Neuronal stem cell (in vitro differentiated cells): ENCODE measurements at regions not wholly inside any gene's neighbourhood (a gene's known extent, or its start where the extent isn't known, plus 50 kb on each side); places are given as distances from the start of the nearest gene placed in this dataset.

ENCODE experiments used
- DNase-seq: peaks from one replicate; pipeline ENCODE4 v3.0.0-alpha.2; 2013; ENCODE audit warnings: low spot score
- H2AFZ ChIP-seq: one replicate; pipeline ENCODE4 v1.6.1; 2013; ENCODE audit warnings: mild to moderate bottlenecking, low read length, inconsistent platforms
- H2AK5ac ChIP-seq: 2 replicates; pipeline ENCODE4 v1.6.1; 2013; ENCODE audit warnings: low read depth, mild to moderate bottlenecking, inconsistent platforms, low read length, moderate library complexity, mixed read lengths
- H2BK120ac ChIP-seq: 2 replicates; pipeline ENCODE4 v1.6.1; 2013; ENCODE audit warnings: low read depth, mild to moderate bottlenecking, inconsistent platforms, low read length, moderate library complexity, mixed read lengths
- H2BK12ac ChIP-seq: one replicate; pipeline ENCODE4 v1.6.1; 2013; ENCODE audit warnings: low read length, inconsistent platforms
- H2BK15ac ChIP-seq: 2 replicates; pipeline ENCODE4 v1.6.1; 2013; ENCODE audit warnings: mild to moderate bottlenecking, low read length, inconsistent platforms, mixed read lengths
- H2BK5ac ChIP-seq: one replicate; pipeline ENCODE4 v1.6.1; 2013; ENCODE audit warnings: inconsistent platforms, mild to moderate bottlenecking, low read length, moderate library complexity
- H3K14ac ChIP-seq: one replicate; pipeline ENCODE4 v1.6.1; 2013; ENCODE audit warnings: low read length, inconsistent platforms
- H3K18ac ChIP-seq: 2 replicates; pipeline ENCODE4 v1.6.1; 2013; ENCODE audit warnings: low read length, inconsistent platforms
- H3K23ac ChIP-seq: 2 replicates; pipeline ENCODE4 v1.6.1; 2013; ENCODE audit warnings: low read depth, mild to moderate bottlenecking, mixed read lengths, low read length, inconsistent platforms; ENCODE audit not compliant: poor library complexity
- H3K27ac ChIP-seq: replicated peaks from 3 replicates; pipeline ENCODE4 v1.5.1; 2013; ENCODE audit warnings: low read length, inconsistent platforms
- H3K27me3 ChIP-seq, 3 experiments: 2 replicates each; pipeline ENCODE4 v1.6.1; 2013; ENCODE audit warnings: low read length in 3 of 3, mild to moderate bottlenecking in 2 of 3, inconsistent platforms in 1 of 3, low read depth in 1 of 3, mixed read lengths in 1 of 3, moderate library complexity in 1 of 3; ENCODE audit not compliant: control insufficient read depth in 3 of 3, insufficient read depth in 3 of 3
- H3K36me3 ChIP-seq, 2 donors: replicated peaks in 1 of 2; 2 replicates each; pipeline ENCODE4 v1.6.1; 2013; ENCODE audit warnings: low read length in 2 of 2; ENCODE audit not compliant: control insufficient read depth in 2 of 2, insufficient read depth in 2 of 2
- H3K4ac ChIP-seq: 2 replicates; pipeline ENCODE4 v1.6.1; 2013; ENCODE audit warnings: inconsistent platforms, mild to moderate bottlenecking, low read length, moderate library complexity
- H3K4me1 ChIP-seq, 2 donors: 1 replicate in 1 of 2; 2 replicates in 1 of 2; pipeline ENCODE4 v1.6.1; 2013; ENCODE audit warnings: low read length in 2 of 2, low read depth in 1 of 2; ENCODE audit not compliant: control insufficient read depth in 2 of 2, insufficient read depth in 1 of 2
- H3K4me2 ChIP-seq: one replicate; pipeline ENCODE4 v1.6.1; 2013; ENCODE audit warnings: mild to moderate bottlenecking, low read length, inconsistent platforms; ENCODE audit not compliant: insufficient read depth, poor library complexity, severe bottlenecking
- H3K4me3 ChIP-seq, 2 donors: 2 replicates each; pipeline ENCODE4 v1.5.1; 2013; ENCODE audit warnings: low read length in 2 of 2, mild to moderate bottlenecking in 2 of 2, inconsistent platforms in 1 of 2, moderate library complexity in 1 of 2
- H3K79me1 ChIP-seq: one replicate; pipeline ENCODE4 v1.6.1; 2013; ENCODE audit warnings: low read depth, mild to moderate bottlenecking, inconsistent platforms, low read length, moderate library complexity
- H3K9ac ChIP-seq: one replicate; pipeline ENCODE4 v1.6.1; 2013; ENCODE audit warnings: mild to moderate bottlenecking, low read depth, low read length, inconsistent platforms; ENCODE audit not compliant: poor library complexity
- H3K9me3 ChIP-seq, 2 donors: replicated peaks in 1 of 2; 2 replicates each; pipeline versions ENCODE3 to v1.6.1; 2013; ENCODE audit warnings: low read length in 2 of 2, mild to moderate bottlenecking in 2 of 2, inconsistent platforms in 1 of 2, low read depth in 1 of 2, mixed read lengths in 1 of 2, moderate library complexity in 1 of 2; ENCODE audit not compliant: control insufficient read depth in 2 of 2, insufficient read depth in 1 of 2
- H4K8ac ChIP-seq: one replicate; pipeline ENCODE4 v1.6.1; 2013; ENCODE audit warnings: low read depth, mild to moderate bottlenecking, inconsistent platforms, low read length, moderate library complexity
- H4K91ac ChIP-seq: one replicate; pipeline ENCODE4 v1.6.1; 2013; ENCODE audit warnings: low read length, low read depth, mild to moderate bottlenecking, inconsistent platforms; ENCODE audit not compliant: poor library complexity
- WGBS, 2 donors: extraction: QIAGEN DNeasy Blood & Tissue Kit; methylation state at CpG; one replicate each; pipeline ENCODE4 v1.1.7; 2013; ENCODE audit warnings: missing lambda C conversion rate in 2 of 2, mixed read lengths in 1 of 2; ENCODE audit not compliant: insufficient read length in 2 of 2, insufficient replicate concordance in 1 of 2; ENCODE audit errors: extremely low coverage in 2 of 2; 5-methylcytosine and 5-hydroxymethylcytosine counted together

DNA sequence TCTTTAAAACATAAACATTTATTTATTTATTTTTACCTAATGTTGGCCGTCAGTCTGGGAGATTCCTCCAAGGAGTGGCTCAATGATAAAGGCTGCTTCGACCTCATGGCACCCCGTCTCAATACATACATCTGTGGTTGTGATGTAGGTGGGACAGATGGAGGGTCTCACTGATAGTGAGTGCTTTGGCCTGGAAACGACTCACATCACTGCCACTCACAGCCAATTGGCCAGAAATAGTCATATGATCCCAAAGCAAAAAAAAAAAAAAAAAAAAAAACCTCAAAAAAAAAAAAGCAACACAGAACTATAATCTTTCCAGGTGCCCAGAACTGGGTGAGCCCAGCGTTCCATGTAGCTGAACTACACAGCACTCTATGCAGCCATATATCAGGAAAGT lies 125.4 kb downstream of the PSAT1 start:
- no peak overlapping the region for H3K4me2 ChIP-seq
- no peaks in the 10 kb centered on the region for H3K4me1 ChIP-seq
- H3K4ac ChIP-seq = no peak overlapping the region
- no peak overlapping the region for H4K91ac ChIP-seq
- H4K8ac ChIP-seq = no peak overlapping the region
- no peaks in the 10 kb centered on the region for H3K79me1 ChIP-seq
- no CpG with 5 or more reads among the region's 5 CpGs for WGBS, 2 donors
- H2BK15ac ChIP-seq = no peak overlapping the region
- H2BK5ac ChIP-seq = no peak overlapping the region
- DNase-seq = no peak
- H2AFZ ChIP-seq = no peak overlapping the region
- no peak overlapping the region for H3K4me3 ChIP-seq
- H2BK12ac ChIP-seq = no peak overlapping the region
- no peak overlapping the region for H3K14ac ChIP-seq
- H2AK5ac ChIP-seq = no peak overlapping the region
- H3K27me3 ChIP-seq = no peaks in the 10 kb centered on the region
- H3K23ac ChIP-seq = no peak overlapping the region
- H3K36me3 ChIP-seq = no peaks in the 10 kb centered on the region
- H3K9me3 ChIP-seq = no peaks in the 10 kb centered on the region
- no peak overlapping the region for H3K18ac ChIP-seq
- H3K27ac ChIP-seq = no peak overlapping the region
- H3K9ac ChIP-seq = no peak overlapping the region
- no peak overlapping the region for H2BK120ac ChIP-seq

DNA sequence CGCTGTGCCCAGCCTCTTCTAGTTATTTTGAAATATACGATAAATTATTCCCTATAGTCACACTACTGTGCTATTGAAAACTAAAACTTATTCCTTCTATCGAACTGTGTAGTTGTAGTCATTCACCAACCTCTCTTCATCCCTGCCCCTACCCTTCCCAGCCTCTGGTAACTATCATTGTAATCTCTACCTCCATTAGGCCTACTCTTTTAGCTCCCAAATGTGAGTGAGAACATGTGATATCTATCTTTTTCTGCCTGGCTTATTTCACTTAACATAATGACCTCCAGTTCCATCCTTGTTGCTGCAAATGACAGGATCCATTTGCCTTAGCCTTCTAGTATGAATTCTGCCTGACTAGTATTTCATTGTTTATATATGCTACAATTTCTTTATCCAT lies 127.4 kb downstream of the PSAT1 start:
- Histone ChIP-seq H3K27ac (no peak overlapping the region), H3K23ac (no peak overlapping the region), H3K4me3 (no peak overlapping the region), H2BK5ac (no peak overlapping the region), H3K4ac (no peak overlapping the region), H3K9ac (no peak overlapping the region), H2BK120ac (no peak overlapping the region), H2BK15ac (no peak overlapping the region), H3K4me1 (no peaks in the 10 kb centered on the region), H3K18ac (no peak overlapping the region), H3K36me3 (no peaks in the 10 kb centered on the region), H2BK12ac (no peak overlapping the region), H2AK5ac (no peak overlapping the region), H3K79me1 (no peaks in the 10 kb centered on the region), H3K27me3 (no peaks in the 10 kb centered on the region), H3K4me2 (no peak overlapping the region), H4K91ac (no peak overlapping the region), H3K14ac (no peak overlapping the region), H4K8ac (no peak overlapping the region), H2AFZ (no peak overlapping the region), H3K9me3 (no peaks in the 10 kb centered on the region)
- no peak for DNase-seq
- WGBS, 2 donors = no CpG with 5 or more reads among the region's 3 CpGs

DNA sequence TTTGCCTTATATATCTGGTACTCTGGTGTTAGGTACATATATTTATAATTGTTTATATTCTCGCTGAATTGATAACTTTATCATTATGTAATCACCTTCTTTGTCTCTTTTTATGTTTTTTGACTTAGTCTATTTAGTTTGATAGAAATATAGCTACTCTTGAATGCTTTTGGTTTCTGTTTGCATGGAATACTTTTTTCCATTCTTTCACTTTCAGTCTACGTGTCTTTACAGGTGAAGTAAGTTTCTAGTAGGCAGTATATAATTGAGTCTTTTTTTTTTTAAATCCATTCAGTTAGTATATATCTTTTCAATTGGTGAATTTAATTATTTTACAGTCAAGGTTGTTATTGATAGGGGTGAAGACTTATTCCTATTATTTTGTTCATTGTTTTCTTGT lies 131.7 kb downstream of the PSAT1 start:
- Histone ChIP-seq H3K4me3 (no peak overlapping the region), H2BK5ac (no peak overlapping the region), H3K4ac (no peak overlapping the region), H3K27ac (no peak overlapping the region), H3K4me2 (no peak overlapping the region), H3K23ac (no peak overlapping the region), H3K27me3 (no peaks in the 10 kb centered on the region), H3K36me3 (no peaks in the 10 kb centered on the region), H2AK5ac (no peak overlapping the region), H2BK12ac (no peak overlapping the region), H4K91ac (no peak overlapping the region), H3K4me1 (no peaks in the 10 kb centered on the region), H2BK15ac (no peak overlapping the region), H3K9ac (no peak overlapping the region), H3K18ac (no peak overlapping the region), H4K8ac (no peak overlapping the region), H3K79me1 (no peaks in the 10 kb centered on the region), H2AFZ (no peak overlapping the region), H3K14ac (no peak overlapping the region), H3K9me3 (peaks cover 0 to 5% of the 10 kb centered on the region in 2 donors), H2BK120ac (no peak overlapping the region)
- WGBS, 2 donors = no CpG with 5 or more reads among the region's 2 CpGs
- no peak for DNase-seq

DNA sequence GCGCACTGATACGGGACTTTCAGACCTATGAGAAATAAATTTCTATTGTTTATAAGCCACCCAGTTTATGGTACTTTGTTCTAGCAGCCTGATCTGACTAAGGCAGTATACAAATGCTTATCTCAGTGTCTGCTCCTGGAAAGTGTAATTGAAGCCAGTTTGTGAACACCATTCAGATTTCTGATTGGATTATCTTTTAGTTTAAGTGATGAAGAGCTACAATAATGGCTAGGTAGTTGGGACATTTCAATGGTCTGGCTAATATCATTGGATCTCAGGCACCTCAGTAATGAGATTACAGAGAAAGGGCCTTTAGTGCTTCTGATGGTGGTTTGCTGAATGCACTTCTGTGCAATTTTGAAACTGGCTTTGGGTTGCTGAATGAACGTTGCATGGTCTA lies 133.5 kb downstream of the PSAT1 start:
- H3K4me3 ChIP-seq = no peak overlapping the region
- no peak overlapping the region for H2BK120ac ChIP-seq
- no peak overlapping the region for H2BK12ac ChIP-seq
- H2BK15ac ChIP-seq = no peak overlapping the region
- H3K36me3 ChIP-seq = no peaks in the 10 kb centered on the region
- no peak overlapping the region for H3K4me2 ChIP-seq
- H3K9ac ChIP-seq = no peak overlapping the region
- no CpG with 5 or more reads among the region's 3 CpGs for WGBS, 2 donors
- no peak for DNase-seq
- H4K91ac ChIP-seq = no peak overlapping the region
- H3K23ac ChIP-seq = no peak overlapping the region
- no peak overlapping the region for H3K4ac ChIP-seq
- no peaks in the 10 kb centered on the region for H3K79me1 ChIP-seq
- no peak overlapping the region for H4K8ac ChIP-seq
- H2AFZ ChIP-seq = no peak overlapping the region
- no peak overlapping the region for H2BK5ac ChIP-seq
- no peak overlapping the region for H2AK5ac ChIP-seq
- H3K27ac ChIP-seq = no peak overlapping the region
- H3K27me3 ChIP-seq = no peaks in the 10 kb centered on the region
- no peaks in the 10 kb centered on the region for H3K4me1 ChIP-seq
- H3K14ac ChIP-seq = no peak overlapping the region
- no peak overlapping the region for H3K18ac ChIP-seq
- peaks cover 0 to 5% of the 10 kb centered on the region in 2 donors for H3K9me3 ChIP-seq
